GM23338 (cell line): ENCODE measurements at regions not wholly inside any gene's neighbourhood (a gene's known extent, or its start where the extent isn't known, plus 50 kb on each side); places are given as distances from the start of the nearest gene placed in this dataset.

Experiments used
- ATAC-seq: fragments of 200-7000 bp; cut with Tn5 transposase; 3 replicates; pipeline ENCODE4 v1.9.1; 2020
- DNase-seq: peaks from one replicate; pipeline ENCODE4 v3.0.0-alpha.2; 2015; ENCODE audit warnings: low spot score
- H2AFZ ChIP-seq: fragments of 200-600 bp; sonication (generic); 2 replicates; pipeline ENCODE4 v1.8.0; 2016; ENCODE audit warnings: antibody characterized with exemption, mild to moderate bottlenecking, moderate library complexity
- H3F3A ChIP-seq: fragments of 200-600 bp; sonication (generic); replicated peaks from 2 replicates; pipeline ENCODE4 v1.8.0; 2017; ENCODE audit warnings: antibody characterized with exemption, mixed run types, low read depth
- H3K27ac ChIP-seq: fragments of 200-600 bp; sonication (generic); 2 replicates; pipeline ENCODE4 v1.6.1; 2016; ENCODE audit warnings: low read depth
- H3K27me3 ChIP-seq: fragments of 200-600 bp; sonication (generic); 2 replicates; pipeline ENCODE4 v1.8.0; 2016; ENCODE audit warnings: mild to moderate bottlenecking, mixed run types, moderate library complexity; ENCODE audit not compliant: insufficient read depth
- H3K36me3 ChIP-seq: fragments of 200-600 bp; sonication (generic); 2 replicates; pipeline ENCODE4 v1.8.0; 2016; ENCODE audit warnings: mild to moderate bottlenecking; ENCODE audit not compliant: insufficient read depth
- H3K4me1 ChIP-seq: fragments of 200-600 bp; sonication (generic); 2 replicates; pipeline ENCODE4 v1.8.0; 2016; ENCODE audit warnings: mild to moderate bottlenecking, moderate library complexity; ENCODE audit not compliant: insufficient read depth
- H3K4me2 ChIP-seq: fragments of 200-600 bp; sonication (generic); 2 replicates; pipeline ENCODE4 v1.7.1; 2017; ENCODE audit warnings: mixed run types
- H3K4me3 ChIP-seq: fragments of 200-600 bp; sonication (generic); 2 replicates; pipeline ENCODE4 v1.6.1; 2016; ENCODE audit warnings: mixed run types
- H3K79me2 ChIP-seq: fragments of 200-600 bp; sonication (generic); replicated peaks from 2 replicates; pipeline ENCODE4 v1.8.0; 2017; ENCODE audit warnings: mild to moderate bottlenecking; ENCODE audit not compliant: insufficient read depth
- H3K9me2 ChIP-seq: fragments of 200-600 bp; sonication (generic); 2 replicates; pipeline ENCODE4 v1.8.0; 2017; ENCODE audit not compliant: insufficient read depth
- H4K20me1 ChIP-seq: fragments of 200-600 bp; sonication (generic); replicated peaks from 2 replicates; pipeline ENCODE4 v1.8.0; 2017; ENCODE audit warnings: mild to moderate bottlenecking; ENCODE audit not compliant: insufficient read depth
- H3K27ac Mint-ChIP-seq: 2 replicates; pipeline ENCODE4 v1.8.0; 2020; ENCODE audit warnings: inconsistent platforms, mild to moderate bottlenecking, moderate library complexity, mixed read lengths
- H3K27me3 Mint-ChIP-seq: 3 replicates; pipeline ENCODE4 v1.8.0; 2022; ENCODE audit warnings: low read depth, mild to moderate bottlenecking, moderate library complexity, mixed read lengths, inconsistent platforms; ENCODE audit not compliant: insufficient read depth, poor library complexity
- H3K36me3 Mint-ChIP-seq: 3 replicates; pipeline ENCODE4 v1.8.0; 2021; ENCODE audit warnings: low read depth, mild to moderate bottlenecking, inconsistent platforms, moderate library complexity, mixed read lengths
- H3K4me1 Mint-ChIP-seq: 3 replicates; pipeline ENCODE4 v1.8.0; 2020; ENCODE audit warnings: mild to moderate bottlenecking, inconsistent platforms, mixed read lengths
- H3K4me3 Mint-ChIP-seq: 3 replicates; pipeline ENCODE4 v1.8.0; 2021; ENCODE audit warnings: moderate library complexity, mild to moderate bottlenecking, inconsistent platforms, mixed read lengths
- H3K9me3 Mint-ChIP-seq: 3 replicates; pipeline ENCODE4 v1.8.0; 2020; ENCODE audit warnings: moderate library complexity, mild to moderate bottlenecking, inconsistent platforms, mixed read lengths
- CREB1 ChIP-seq: fragments of 250-450 bp; sonication (Bioruptor Pico); IDR thresholded peaks from 2 replicates; pipeline ENCODE4 v1.5.0; 2020; ENCODE audit warnings: low read depth, mild to moderate bottlenecking, moderate library complexity
- EZH2 ChIP-seq: fragments of 200-600 bp; sonication (generic); IDR thresholded peaks from one replicate; pipeline ENCODE4 v1.8.0; 2017; ENCODE audit warnings: antibody characterized with exemption, mild to moderate bottlenecking, low read depth; ENCODE audit not compliant: unreplicated experiment
- EZH2phosphoT487 ChIP-seq: fragments of 200-600 bp; sonication (generic); IDR thresholded peaks from one replicate; pipeline ENCODE4 v1.8.1; 2018; ENCODE audit warnings: antibody characterized with exemption; ENCODE audit not compliant: unreplicated experiment
- JUNB ChIP-seq: IDR thresholded peaks from one replicate; pipeline ENCODE4 v1.6.1; 2016; ENCODE audit warnings: antibody characterized with exemption; ENCODE audit not compliant: unreplicated experiment
- NANOG ChIP-seq: IDR thresholded peaks from 2 replicates; pipeline ENCODE4 v1.6.1; 2016; ENCODE audit warnings: antibody characterized with exemption, borderline replicate concordance
- POLR2AphosphoS5 ChIP-seq: IDR thresholded peaks from 2 replicates; pipeline ENCODE4 v1.6.1; 2016; ENCODE audit warnings: antibody characterized with exemption, low read depth
- STAT1 ChIP-seq: IDR thresholded peaks from one replicate; pipeline ENCODE4 v1.6.1; 2016; ENCODE audit warnings: antibody characterized with exemption; ENCODE audit not compliant: unreplicated experiment
- ZNF114 ChIP-seq: fragments of 250-450 bp; sonication (Bioruptor Pico); IDR thresholded peaks from 2 replicates; pipeline ENCODE4 v1.5.0; 2020; ENCODE audit warnings: mild to moderate bottlenecking, moderate library complexity
- ZNF331 ChIP-seq: fragments of 250-450 bp; sonication (Bioruptor Pico); IDR thresholded peaks from 2 replicates; pipeline ENCODE4 v1.5.0; 2020; ENCODE audit warnings: low read depth, mild to moderate bottlenecking, moderate library complexity
- TF ChIP-seq, protein P1 (sequence below), 2 experiments: fragments of 200-600 bp in 1 of 2; sonication (generic) in 1 of 2; conservative IDR thresholded peaks; 2 replicates each; pipeline versions ENCODE4 v1.5.1 to v1.6.1; 2016 to 2017; ENCODE audit warnings: antibody characterized with exemption in 2 of 2, low read depth in 2 of 2, mild to moderate bottlenecking in 2 of 2, moderate library complexity in 1 of 2
- TF ChIP-seq, protein P2 (sequence below): IDR thresholded peaks from one replicate; pipeline ENCODE4 v1.6.1; 2018; ENCODE audit warnings: antibody characterized with exemption; ENCODE audit not compliant: unreplicated experiment
- TF ChIP-seq, protein P3 (sequence below): IDR thresholded peaks from 2 replicates; pipeline ENCODE4 v1.6.1; 2016; ENCODE audit warnings: antibody characterized with exemption
- TF ChIP-seq, protein P4 (sequence below): fragments of 250-450 bp; sonication (Bioruptor Pico); IDR thresholded peaks from 2 replicates; pipeline ENCODE4 v1.5.0; 2020; ENCODE audit warnings: mild to moderate bottlenecking, moderate library complexity

DNA sequence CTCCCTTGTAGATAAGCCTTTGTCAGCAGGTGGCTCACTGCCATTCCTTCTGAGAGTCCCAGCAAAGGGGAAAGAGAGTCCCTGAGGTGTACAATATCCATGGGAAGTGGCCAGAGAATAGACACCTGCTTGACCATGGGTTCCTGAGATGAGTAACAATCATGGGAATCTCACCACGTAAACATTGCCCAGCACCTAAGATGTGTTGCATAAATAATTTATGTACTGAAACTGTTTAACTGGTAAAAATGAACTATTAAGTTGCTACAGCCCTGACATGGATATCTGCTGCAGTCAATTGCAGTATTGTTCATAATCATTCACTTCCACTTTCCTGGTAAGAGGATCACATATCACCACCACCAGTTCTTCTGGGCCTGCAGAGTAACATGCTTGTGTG lies 123.8 kb upstream of the INHBA start:
- H3K4me2 ChIP-seq: no peak overlapping the region
- peaks cover 8% of the 10 kb centered on the region for H3K9me3 Mint-ChIP-seq
- H3K36me3 ChIP-seq: no peaks in the 10 kb centered on the region
- H2AFZ ChIP-seq: no peak overlapping the region
- H3K27ac ChIP-seq: no peak overlapping the region
- no peak for DNase-seq
- H3K27me3 Mint-ChIP-seq: peaks cover 6% of the 10 kb centered on the region
- no peaks in the 10 kb centered on the region for H3F3A ChIP-seq
- TF ChIP-seq, protein P1, sequence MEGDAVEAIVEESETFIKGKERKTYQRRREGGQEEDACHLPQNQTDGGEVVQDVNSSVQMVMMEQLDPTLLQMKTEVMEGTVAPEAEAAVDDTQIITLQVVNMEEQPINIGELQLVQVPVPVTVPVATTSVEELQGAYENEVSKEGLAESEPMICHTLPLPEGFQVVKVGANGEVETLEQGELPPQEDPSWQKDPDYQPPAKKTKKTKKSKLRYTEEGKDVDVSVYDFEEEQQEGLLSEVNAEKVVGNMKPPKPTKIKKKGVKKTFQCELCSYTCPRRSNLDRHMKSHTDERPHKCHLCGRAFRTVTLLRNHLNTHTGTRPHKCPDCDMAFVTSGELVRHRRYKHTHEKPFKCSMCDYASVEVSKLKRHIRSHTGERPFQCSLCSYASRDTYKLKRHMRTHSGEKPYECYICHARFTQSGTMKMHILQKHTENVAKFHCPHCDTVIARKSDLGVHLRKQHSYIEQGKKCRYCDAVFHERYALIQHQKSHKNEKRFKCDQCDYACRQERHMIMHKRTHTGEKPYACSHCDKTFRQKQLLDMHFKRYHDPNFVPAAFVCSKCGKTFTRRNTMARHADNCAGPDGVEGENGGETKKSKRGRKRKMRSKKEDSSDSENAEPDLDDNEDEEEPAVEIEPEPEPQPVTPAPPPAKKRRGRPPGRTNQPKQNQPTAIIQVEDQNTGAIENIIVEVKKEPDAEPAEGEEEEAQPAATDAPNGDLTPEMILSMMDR (conservative IDR thresholded peaks at IDR 0.05; ENCODE audit: low read depth in 2 of 2): no peak
- TF ChIP-seq, protein P2, sequence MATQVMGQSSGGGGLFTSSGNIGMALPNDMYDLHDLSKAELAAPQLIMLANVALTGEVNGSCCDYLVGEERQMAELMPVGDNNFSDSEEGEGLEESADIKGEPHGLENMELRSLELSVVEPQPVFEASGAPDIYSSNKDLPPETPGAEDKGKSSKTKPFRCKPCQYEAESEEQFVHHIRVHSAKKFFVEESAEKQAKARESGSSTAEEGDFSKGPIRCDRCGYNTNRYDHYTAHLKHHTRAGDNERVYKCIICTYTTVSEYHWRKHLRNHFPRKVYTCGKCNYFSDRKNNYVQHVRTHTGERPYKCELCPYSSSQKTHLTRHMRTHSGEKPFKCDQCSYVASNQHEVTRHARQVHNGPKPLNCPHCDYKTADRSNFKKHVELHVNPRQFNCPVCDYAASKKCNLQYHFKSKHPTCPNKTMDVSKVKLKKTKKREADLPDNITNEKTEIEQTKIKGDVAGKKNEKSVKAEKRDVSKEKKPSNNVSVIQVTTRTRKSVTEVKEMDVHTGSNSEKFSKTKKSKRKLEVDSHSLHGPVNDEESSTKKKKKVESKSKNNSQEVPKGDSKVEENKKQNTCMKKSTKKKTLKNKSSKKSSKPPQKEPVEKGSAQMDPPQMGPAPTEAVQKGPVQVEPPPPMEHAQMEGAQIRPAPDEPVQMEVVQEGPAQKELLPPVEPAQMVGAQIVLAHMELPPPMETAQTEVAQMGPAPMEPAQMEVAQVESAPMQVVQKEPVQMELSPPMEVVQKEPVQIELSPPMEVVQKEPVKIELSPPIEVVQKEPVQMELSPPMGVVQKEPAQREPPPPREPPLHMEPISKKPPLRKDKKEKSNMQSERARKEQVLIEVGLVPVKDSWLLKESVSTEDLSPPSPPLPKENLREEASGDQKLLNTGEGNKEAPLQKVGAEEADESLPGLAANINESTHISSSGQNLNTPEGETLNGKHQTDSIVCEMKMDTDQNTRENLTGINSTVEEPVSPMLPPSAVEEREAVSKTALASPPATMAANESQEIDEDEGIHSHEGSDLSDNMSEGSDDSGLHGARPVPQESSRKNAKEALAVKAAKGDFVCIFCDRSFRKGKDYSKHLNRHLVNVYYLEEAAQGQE: no peak
- TF ChIP-seq, protein P3, sequence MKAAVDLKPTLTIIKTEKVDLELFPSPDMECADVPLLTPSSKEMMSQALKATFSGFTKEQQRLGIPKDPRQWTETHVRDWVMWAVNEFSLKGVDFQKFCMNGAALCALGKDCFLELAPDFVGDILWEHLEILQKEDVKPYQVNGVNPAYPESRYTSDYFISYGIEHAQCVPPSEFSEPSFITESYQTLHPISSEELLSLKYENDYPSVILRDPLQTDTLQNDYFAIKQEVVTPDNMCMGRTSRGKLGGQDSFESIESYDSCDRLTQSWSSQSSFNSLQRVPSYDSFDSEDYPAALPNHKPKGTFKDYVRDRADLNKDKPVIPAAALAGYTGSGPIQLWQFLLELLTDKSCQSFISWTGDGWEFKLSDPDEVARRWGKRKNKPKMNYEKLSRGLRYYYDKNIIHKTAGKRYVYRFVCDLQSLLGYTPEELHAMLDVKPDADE: no peak
- TF ChIP-seq CREB1 (CRISPR knock-in tag): no peak
- no peak for TF ChIP-seq EZH2phosphoT487
- TF ChIP-seq STAT1: no peak
- TF ChIP-seq NANOG: no peak
- no peak for TF ChIP-seq EZH2
- TF ChIP-seq ZNF331: no peak
- no peak for TF ChIP-seq POLR2AphosphoS5
- TF ChIP-seq JUNB: no peak
- TF ChIP-seq ZNF114 (CRISPR knock-in tag): no peak
- TF ChIP-seq, protein P4, sequence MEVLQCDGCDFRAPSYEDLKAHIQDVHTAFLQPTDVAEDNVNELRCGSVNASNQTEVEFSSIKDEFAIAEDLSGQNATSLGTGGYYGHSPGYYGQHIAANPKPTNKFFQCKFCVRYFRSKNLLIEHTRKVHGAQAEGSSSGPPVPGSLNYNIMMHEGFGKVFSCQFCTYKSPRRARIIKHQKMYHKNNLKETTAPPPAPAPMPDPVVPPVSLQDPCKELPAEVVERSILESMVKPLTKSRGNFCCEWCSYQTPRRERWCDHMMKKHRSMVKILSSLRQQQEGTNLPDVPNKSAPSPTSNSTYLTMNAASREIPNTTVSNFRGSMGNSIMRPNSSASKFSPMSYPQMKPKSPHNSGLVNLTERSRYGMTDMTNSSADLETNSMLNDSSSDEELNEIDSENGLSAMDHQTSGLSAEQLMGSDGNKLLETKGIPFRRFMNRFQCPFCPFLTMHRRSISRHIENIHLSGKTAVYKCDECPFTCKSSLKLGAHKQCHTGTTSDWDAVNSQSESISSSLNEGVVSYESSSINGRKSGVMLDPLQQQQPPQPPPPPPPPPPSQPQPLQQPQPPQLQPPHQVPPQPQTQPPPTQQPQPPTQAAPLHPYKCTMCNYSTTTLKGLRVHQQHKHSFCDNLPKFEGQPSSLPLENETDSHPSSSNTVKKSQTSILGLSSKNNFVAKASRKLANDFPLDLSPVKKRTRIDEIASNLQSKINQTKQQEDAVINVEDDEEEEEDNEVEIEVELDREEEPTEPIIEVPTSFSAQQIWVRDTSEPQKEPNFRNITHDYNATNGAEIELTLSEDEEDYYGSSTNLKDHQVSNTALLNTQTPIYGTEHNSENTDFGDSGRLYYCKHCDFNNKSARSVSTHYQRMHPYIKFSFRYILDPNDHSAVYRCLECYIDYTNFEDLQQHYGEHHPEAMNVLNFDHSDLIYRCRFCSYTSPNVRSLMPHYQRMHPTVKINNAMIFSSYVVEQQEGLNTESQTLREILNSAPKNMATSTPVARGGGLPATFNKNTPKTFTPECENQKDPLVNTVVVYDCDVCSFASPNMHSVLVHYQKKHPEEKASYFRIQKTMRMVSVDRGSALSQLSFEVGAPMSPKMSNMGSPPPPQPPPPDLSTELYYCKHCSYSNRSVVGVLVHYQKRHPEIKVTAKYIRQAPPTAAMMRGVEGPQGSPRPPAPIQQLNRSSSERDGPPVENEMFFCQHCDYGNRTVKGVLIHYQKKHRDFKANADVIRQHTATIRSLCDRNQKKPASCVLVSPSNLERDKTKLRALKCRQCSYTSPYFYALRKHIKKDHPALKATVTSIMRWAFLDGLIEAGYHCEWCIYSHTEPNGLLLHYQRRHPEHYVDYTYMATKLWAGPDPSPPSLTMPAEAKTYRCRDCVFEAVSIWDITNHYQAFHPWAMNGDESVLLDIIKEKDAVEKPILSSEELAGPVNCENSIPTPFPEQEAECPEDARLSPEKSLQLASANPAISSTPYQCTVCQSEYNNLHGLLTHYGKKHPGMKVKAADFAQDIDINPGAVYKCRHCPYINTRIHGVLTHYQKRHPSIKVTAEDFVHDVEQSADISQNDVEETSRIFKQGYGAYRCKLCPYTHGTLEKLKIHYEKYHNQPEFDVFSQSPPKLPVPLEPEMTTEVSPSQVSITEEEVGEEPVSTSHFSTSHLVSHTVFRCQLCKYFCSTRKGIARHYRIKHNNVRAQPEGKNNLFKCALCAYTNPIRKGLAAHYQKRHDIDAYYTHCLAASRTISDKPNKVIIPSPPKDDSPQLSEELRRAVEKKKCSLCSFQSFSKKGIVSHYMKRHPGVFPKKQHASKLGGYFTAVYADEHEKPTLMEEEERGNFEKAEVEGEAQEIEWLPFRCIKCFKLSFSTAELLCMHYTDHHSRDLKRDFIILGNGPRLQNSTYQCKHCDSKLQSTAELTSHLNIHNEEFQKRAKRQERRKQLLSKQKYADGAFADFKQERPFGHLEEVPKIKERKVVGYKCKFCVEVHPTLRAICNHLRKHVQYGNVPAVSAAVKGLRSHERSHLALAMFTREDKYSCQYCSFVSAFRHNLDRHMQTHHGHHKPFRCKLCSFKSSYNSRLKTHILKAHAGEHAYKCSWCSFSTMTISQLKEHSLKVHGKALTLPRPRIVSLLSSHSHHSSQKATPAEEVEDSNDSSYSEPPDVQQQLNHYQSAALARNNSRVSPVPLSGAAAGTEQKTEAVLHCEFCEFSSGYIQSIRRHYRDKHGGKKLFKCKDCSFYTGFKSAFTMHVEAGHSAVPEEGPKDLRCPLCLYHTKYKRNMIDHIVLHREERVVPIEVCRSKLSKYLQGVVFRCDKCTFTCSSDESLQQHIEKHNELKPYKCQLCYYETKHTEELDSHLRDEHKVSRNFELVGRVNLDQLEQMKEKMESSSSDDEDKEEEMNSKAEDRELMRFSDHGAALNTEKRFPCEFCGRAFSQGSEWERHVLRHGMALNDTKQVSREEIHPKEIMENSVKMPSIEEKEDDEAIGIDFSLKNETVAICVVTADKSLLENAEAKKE (CRISPR knock-in tag): no peak
- peaks cover 6% of the 10 kb centered on the region; the same call in 1 of the 2 replicates for H3K9me2 ChIP-seq
- no peak overlapping the region for H3K27ac Mint-ChIP-seq
- H3K4me3 ChIP-seq: no peak overlapping the region
- no peaks in the 10 kb centered on the region for H3K27me3 ChIP-seq
- peaks cover 7% of the 10 kb centered on the region; the same call in 2 of the 3 replicates for H3K36me3 Mint-ChIP-seq
- ATAC-seq: no peak
- H4K20me1 ChIP-seq: no peaks in the 10 kb centered on the region
- no peak overlapping the region for H3K4me3 Mint-ChIP-seq
- H3K4me1 Mint-ChIP-seq: peaks cover 3% of the 10 kb centered on the region; the same call in 2 of the 3 replicates
- no peaks in the 10 kb centered on the region for H3K79me2 ChIP-seq
- no peaks in the 10 kb centered on the region for H3K4me1 ChIP-seq
